Thoracic aorta (tissue), 2 donors: ENCODE measurements at regions not wholly inside any gene's neighbourhood (a gene's known extent, or its start where the extent isn't known, plus 50 kb on each side); places are given as distances from the start of the nearest gene placed in this dataset.

Experiments used
- ATAC-seq: fragments of 150-250 bp; one replicate; pipeline ENCODE4 v1.8.0; 2017; ENCODE audit warnings: low read depth; ENCODE audit not compliant: insufficient number of reproducible peaks, low FRiP score
- DNase-seq: peaks from one replicate; pipeline ENCODE4 v3.0.0-alpha.2; 2020; ENCODE audit warnings: low spot score
- H3K27ac ChIP-seq, 2 donors: fragments of 200-600 bp; sonication (generic); 1 replicate in 1 of 2; 2 replicates in 1 of 2; pipeline ENCODE4 v1.5.1; 2016; ENCODE audit warnings: mild to moderate bottlenecking in 2 of 2, moderate library complexity in 2 of 2
- H3K27me3 ChIP-seq: fragments of 200-600 bp; sonication (generic); replicated peaks from 2 replicates; pipeline ENCODE4 v1.6.0; 2016; ENCODE audit warnings: mild to moderate bottlenecking; ENCODE audit not compliant: insufficient read depth
- H3K36me3 ChIP-seq: fragments of 200-600 bp; sonication (generic); one replicate; pipeline ENCODE4 v1.5.1; 2016
- H3K4me1 ChIP-seq, 2 donors: fragments of 200-600 bp; sonication (generic); 1 replicate in 1 of 2; 2 replicates in 1 of 2; pipeline versions ENCODE4 v1.5.1 to v1.6.0; 2016; ENCODE audit warnings: low read depth in 2 of 2, mild to moderate bottlenecking in 1 of 2; ENCODE audit not compliant: control insufficient read depth in 1 of 2
- H3K4me3 ChIP-seq: fragments of 200-600 bp; sonication (generic); 2 replicates; pipeline ENCODE4 v1.5.1; 2016; ENCODE audit warnings: mild to moderate bottlenecking
- H3K9me3 ChIP-seq: fragments of 200-600 bp; sonication (generic); 2 replicates; pipeline ENCODE4 v1.5.1; 2016
- CTCF ChIP-seq: fragments of 200-600 bp; sonication (generic); IDR thresholded peaks from one replicate; pipeline ENCODE4 v1.5.1; 2019; ENCODE audit warnings: antibody characterized with exemption

- H3K9me3 ChIP-seq = no peaks in the 10 kb centered on the region
- no peak for ATAC-seq
- H3K4me3 ChIP-seq = peak overlapping the region; percentile 13
- DNase-seq = no peak
- no peaks in the 10 kb centered on the region for H3K27me3 ChIP-seq
- peaks cover 25 to 50% of the 10 kb centered on the region in 2 donors for H3K4me1 ChIP-seq
- H3K36me3 ChIP-seq = no peaks in the 10 kb centered on the region
- TF ChIP-seq CTCF = no peak
- H3K27ac ChIP-seq = peak overlapping the region; percentile 18 to 58
These were observed 91.5 kb upstream of the MEF2A start for GRCh38 chr15:99473981-99474906.

- H3K4me3 ChIP-seq = no peak overlapping the region
- no peaks in the 10 kb centered on the region for H3K27me3 ChIP-seq
- peaks cover 25 to 50% of the 10 kb centered on the region in 2 donors for H3K4me1 ChIP-seq
- DNase-seq = no peak
- no peaks in the 10 kb centered on the region for H3K9me3 ChIP-seq
- TF ChIP-seq CTCF = no peak
- H3K27ac ChIP-seq = peak overlapping the region; percentile 68 to 77
- no peaks in the 10 kb centered on the region for H3K36me3 ChIP-seq
- no peak for ATAC-seq
These were observed 90.7 kb upstream of the MEF2A start for GRCh38 chr15:99474909-99475753.

- peak overlapping the region; percentile 68 to 77 for H3K27ac ChIP-seq
- no peak for ATAC-seq
These were observed 89.9 kb upstream of the MEF2A start for GRCh38 chr15:99475754-99476412.

DNA sequence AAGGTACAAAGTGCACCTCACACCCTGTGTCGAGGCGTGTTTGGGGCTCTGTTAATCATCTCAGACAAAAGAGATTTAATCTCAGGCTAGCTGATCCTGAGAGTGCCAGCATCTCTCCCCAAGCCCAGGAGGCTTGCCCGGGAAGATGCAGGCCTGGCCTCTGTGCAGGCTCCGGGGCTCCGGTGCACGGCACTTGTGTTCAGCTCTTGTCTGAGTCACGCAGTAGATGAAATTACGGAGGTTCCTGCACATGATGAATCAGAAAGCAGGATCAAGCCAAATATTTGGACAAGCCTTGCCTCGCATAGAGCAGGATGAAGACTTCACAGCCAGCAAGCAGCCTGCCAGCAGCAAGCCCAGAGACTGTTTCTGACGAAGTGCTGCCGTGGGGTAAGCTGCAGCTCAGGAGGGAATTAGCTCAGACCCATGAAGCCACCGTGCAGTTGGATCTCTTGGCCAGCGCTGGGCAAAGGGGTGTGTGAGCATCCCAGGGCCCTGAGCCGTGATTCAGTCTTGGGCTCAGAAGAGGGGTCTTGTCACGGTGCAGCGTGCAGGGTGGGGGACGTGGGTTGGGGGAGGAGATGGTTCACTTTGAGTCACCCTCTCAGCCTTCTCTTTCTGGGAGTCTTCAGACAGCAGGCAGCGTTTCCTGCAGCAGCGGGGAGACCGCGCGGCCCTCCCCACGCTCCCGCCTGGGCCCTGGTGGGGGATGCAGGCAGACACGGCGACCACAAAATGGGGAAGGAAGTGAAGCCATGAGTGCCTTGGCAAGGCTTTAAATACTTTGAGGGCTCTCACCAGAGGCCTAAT lies 89.2 kb upstream of the MEF2A start:
- TF ChIP-seq CTCF = no peak
- ATAC-seq (peak; percentile 87), DNase-seq (peak; percentile 70)
- Histone ChIP-seq H3K9me3 (no peaks in the 10 kb centered on the region), H3K4me1 (peaks cover 25 to 50% of the 10 kb centered on the region in 2 donors), H3K36me3 (no peaks in the 10 kb centered on the region), H3K27me3 (no peaks in the 10 kb centered on the region), H3K27ac (peak overlapping the region; percentile 68 to 77), H3K4me3 (no peak overlapping the region)

More at GRCh38 chr15:99475754-99476412, 89.9 kb upstream of the MEF2A start:
- Histone ChIP-seq H3K36me3 (no peaks in the 10 kb centered on the region), H3K4me3 (no peak overlapping the region), H3K27me3 (no peaks in the 10 kb centered on the region), H3K4me1 (peaks cover 25 to 50% of the 10 kb centered on the region in 2 donors), H3K9me3 (no peaks in the 10 kb centered on the region)
- TF ChIP-seq CTCF = no peak
- no peak for DNase-seq
